IMR-90 (cell line): ENCODE measurements at regions not wholly inside any gene's neighbourhood (a gene's known extent, or its start where the extent isn't known, plus 50 kb on each side); places are given as distances from the start of the nearest gene placed in this dataset.

Source experiments
- ATAC-seq: fragments of 200-7000 bp; cut with Tn5 transposase; 2 replicates; pipeline ENCODE4 v1.9.1; 2020; ENCODE audit warnings: low read depth, mild to moderate bottlenecking, moderate library complexity
- BruUV-seq: library from RNA; stranded (reverse); fragments of 400-500 nt; replicated peaks from 2 replicates; lab custom pipeline; 2021; lab: Mats Ljungman, UMichigan
- CTCF ChIA-PET: fragments of 300-600 bp; formaldehyde crosslinking; extraction: SDS; loops from one replicate; lab custom pipeline; 2021; ENCODE audit warnings: antibody characterized with exemption; lab: Yijun Ruan, JAX
- POLR2A ChIA-PET: fragments of 300-600 bp; sonication (Branson Sonifier 250); formaldehyde crosslinking; loops from one replicate; lab custom pipeline; 2022; ENCODE audit warnings: antibody characterized with exemption; ENCODE audit not compliant: unreplicated experiment; lab: Charles Lee
- DNase-seq: peaks from one replicate; pipeline ENCODE4 v3.0.0; 2013
- H2AFZ ChIP-seq: replicated peaks from 2 replicates; pipeline ENCODE3; 2013; ENCODE audit warnings: low read length, mild to moderate bottlenecking; ENCODE audit not compliant: poor library complexity
- H2AK5ac ChIP-seq: 2 replicates; pipeline ENCODE4 v1.6.1; 2013; ENCODE audit warnings: low read depth, low read length, inconsistent platforms
- H2AK9ac ChIP-seq: replicated peaks from 2 replicates; pipeline ENCODE3; 2013; ENCODE audit warnings: mild to moderate bottlenecking, low read depth, low read length, moderate library complexity; ENCODE audit not compliant: poor library complexity
- H2BK120ac ChIP-seq: 2 replicates; pipeline ENCODE4 v1.6.1; 2013; ENCODE audit warnings: low read depth, low read length, inconsistent platforms
- H2BK15ac ChIP-seq: 3 replicates; pipeline ENCODE4 v1.6.1; 2013; ENCODE audit warnings: low read depth, low read length, inconsistent platforms
- H2BK20ac ChIP-seq: 2 replicates; pipeline ENCODE4 v1.6.1; 2013; ENCODE audit warnings: low read depth, mild to moderate bottlenecking, inconsistent platforms, low read length, moderate library complexity
- H2BK5ac ChIP-seq: 2 replicates; pipeline ENCODE4 v1.6.1; 2013; ENCODE audit warnings: mild to moderate bottlenecking, low read depth, low read length, inconsistent platforms; ENCODE audit not compliant: poor library complexity, severe bottlenecking
- H3K14ac ChIP-seq: replicated peaks from 2 replicates; pipeline ENCODE4 v1.6.1; 2013; ENCODE audit warnings: low read depth, low read length, inconsistent platforms
- H3K18ac ChIP-seq: 2 replicates; pipeline ENCODE4 v1.6.1; 2013; ENCODE audit warnings: low read depth, low read length, control low read depth
- H3K23ac ChIP-seq: 2 replicates; pipeline ENCODE4 v1.6.1; 2013; ENCODE audit warnings: low read depth, low read length, inconsistent platforms
- H3K27ac ChIP-seq: 2 replicates; pipeline ENCODE4 v1.5.1; 2013; ENCODE audit warnings: mild to moderate bottlenecking, control low read depth, low read length; ENCODE audit not compliant: insufficient read depth
- H3K27me3 ChIP-seq: 2 replicates; pipeline ENCODE4 v1.6.1; 2013; ENCODE audit warnings: low read length; ENCODE audit not compliant: control insufficient read depth, insufficient read depth
- H3K36me3 ChIP-seq: 2 replicates; pipeline ENCODE4 v1.6.1; 2013; ENCODE audit warnings: low read length, mixed read lengths; ENCODE audit not compliant: control insufficient read depth, insufficient read depth
- H3K4ac ChIP-seq: 2 replicates; pipeline ENCODE4 v1.6.1; 2013; ENCODE audit warnings: low read depth, low read length, inconsistent platforms
- H3K4me1 ChIP-seq: 2 replicates; pipeline ENCODE4 v1.6.1; 2013; ENCODE audit warnings: low read length, mixed read lengths; ENCODE audit not compliant: control insufficient read depth, insufficient read depth
- H3K4me2 ChIP-seq: 2 replicates; pipeline ENCODE4 v1.6.1; 2013; ENCODE audit warnings: low read depth, mild to moderate bottlenecking, control low read depth, low read length, moderate library complexity
- H3K4me3 ChIP-seq: 2 replicates; pipeline ENCODE4 v1.5.1; 2013; ENCODE audit warnings: low read depth, mild to moderate bottlenecking, control low read depth, low read length, moderate library complexity; ENCODE audit not compliant: insufficient read depth
- H3K56ac ChIP-seq: 2 replicates; pipeline ENCODE4 v1.6.1; 2013; ENCODE audit warnings: low read length, inconsistent platforms; ENCODE audit not compliant: insufficient read depth; ENCODE audit errors: extremely low read depth
- H3K79me1 ChIP-seq, 2 experiments: 2 replicates each; pipeline ENCODE4 v1.6.1; 2013; ENCODE audit warnings: low read length in 2 of 2, inconsistent platforms in 1 of 2, low read depth in 1 of 2
- H3K9ac ChIP-seq: 2 replicates; pipeline ENCODE4 v1.6.1; 2013; ENCODE audit warnings: low read depth, low read length, control low read depth
- H3K9me1 ChIP-seq: 2 replicates; pipeline ENCODE4 v1.6.1; 2013; ENCODE audit warnings: low read length, inconsistent platforms; ENCODE audit not compliant: insufficient read depth
- H3K9me3 ChIP-seq: 2 replicates; pipeline ENCODE4 v1.6.1; 2013; ENCODE audit warnings: low read length; ENCODE audit not compliant: control insufficient read depth, insufficient read depth
- H4K20me1 ChIP-seq: 2 replicates; pipeline ENCODE4 v1.6.1; 2013; ENCODE audit warnings: low read length, inconsistent platforms; ENCODE audit not compliant: insufficient read depth
- H4K5ac ChIP-seq: 2 replicates; pipeline ENCODE4 v1.6.1; 2013; ENCODE audit warnings: mild to moderate bottlenecking, low read depth, low read length, control low read depth
- H4K8ac ChIP-seq, 2 experiments: 2 replicates each; pipeline ENCODE4 v1.6.1; 2013; ENCODE audit warnings: low read depth in 2 of 2, low read length in 2 of 2, control low read depth in 1 of 2, inconsistent platforms in 1 of 2
- H4K91ac ChIP-seq: 2 replicates; pipeline ENCODE4 v1.6.1; 2013; ENCODE audit warnings: low read depth, low read length, inconsistent platforms; ENCODE audit not compliant: insufficient read depth
- MXI1 ChIP-seq: IDR thresholded peaks from 2 replicates; pipeline ENCODE4 v1.6.1; 2012; ENCODE audit warnings: low read depth, mild to moderate bottlenecking, low read length, moderate library complexity, borderline replicate concordance
- NFE2L2 ChIP-seq: fragments of 150-350 bp; IDR thresholded peaks from 2 replicates; pipeline ENCODE4 v1.6.1; 2016; ENCODE audit warnings: low read depth, mild to moderate bottlenecking, low read length
- RAD21 ChIP-seq: IDR thresholded peaks from 2 replicates; pipeline ENCODE4 v1.6.1; 2012; ENCODE audit warnings: low read length, improper control_type of control experiment
- SMC3 ChIP-seq: fragments of 150-350 bp; IDR thresholded peaks from 2 replicates; pipeline ENCODE4 v1.6.1; 2016; ENCODE audit warnings: low read depth, mild to moderate bottlenecking, antibody characterized with exemption, low read length, moderate library complexity
- WGBS, 2 experiments: methylation state at CpG; one replicate each; pipeline versions ENCODE4 v1.1.5 to v1.1.7; 2013; ENCODE audit warnings: missing lambda C conversion rate in 2 of 2; ENCODE audit not compliant: insufficient read length in 1 of 2; ENCODE audit errors: extremely low coverage in 2 of 2; 5-methylcytosine and 5-hydroxymethylcytosine counted together
- dilution Hi-C: fragments of 300-500 bp; cut with HindIII; formaldehyde crosslinking; loops from one replicate; pipeline ENCODE4 v1.14.3; 2018; ENCODE audit warnings: low sequenced_read_pairs; ENCODE audit not compliant: unreplicated experiment
- in situ Hi-C: fragments of 300-500 bp; cut with MboI; formaldehyde crosslinking; loops from 3 replicates; pipeline ENCODE4 v1.14.3; 2019; ENCODE audit warnings: low sequenced_read_pairs, inconsistent platforms, mixed read lengths
- intact Hi-C: fragments of 100-400 bp; cut with micrococcal nuclease; formaldehyde crosslinking; loops from 2 replicates; pipeline ENCODE4 v1.10.0; 2022

- Histone ChIP-seq H4K91ac (peak overlapping the region; percentile 65), H3K18ac (peak overlapping the region; percentile 79), H3K27ac (peak overlapping the region; percentile 96), H3K23ac (peak overlapping the region; percentile 83), H2BK15ac (peak overlapping the region; percentile 53; the same call in 2 of the 3 replicates), H3K4me1 (peaks cover 4% of the 10 kb centered on the region), H3K9me3 (peaks cover 29% of the 10 kb centered on the region), H3K27me3 (no peaks in the 10 kb centered on the region), H3K4ac (peak overlapping the region; percentile 85), H3K9me1 (no peaks in the 10 kb centered on the region), H3K56ac (peak overlapping the region; percentile 91), H2AK5ac (peak overlapping the region; percentile 14; the same call in 1 of the 2 replicates), H3K36me3 (peaks cover 2% of the 10 kb centered on the region; the same call in 1 of the 2 replicates), H4K8ac (peak overlapping the region; percentile 76 to 79), H2AFZ (no peak overlapping the region), H2BK20ac (peak overlapping the region; percentile 67), H3K79me1 (peaks cover 23 to 31% of the 10 kb centered on the region in 2 experiments), H2BK120ac (peak overlapping the region; percentile 81), H2AK9ac (peak overlapping the region; percentile 35), H4K5ac (peak overlapping the region; percentile 85), H3K14ac (peak overlapping the region; percentile 46), H2BK5ac (peak overlapping the region; percentile 92), H3K4me3 (peak overlapping the region; percentile 28), H4K20me1 (no peaks in the 10 kb centered on the region), H3K4me2 (peak overlapping the region; percentile 94), H3K9ac (peak overlapping the region; percentile 59)
- POLR2A ChIA-PET = interaction anchor here (0.6 to 1.5 kb wide), 5 partner anchors 11 to 141 kb away, joined by 3 to 13 read pairs (median 5); no protein-coding TSS in a partner anchor
- no TSS peak for BruUV-seq
- dilution Hi-C loops (no loop called here), intact Hi-C loops (loop anchor here (1.0 to 5.0 kb wide), 5 partner anchors 41 to 562 kb away; partner anchors contain the start of genes ANXA2R and ZNF131), in situ Hi-C loops (loop anchor here (5.0 kb wide), 1 partner anchor 42 kb away; no protein-coding TSS in a partner anchor)
- no peak for TF ChIP-seq RAD21
- TF ChIP-seq SMC3 = no peak
- TF ChIP-seq MXI1 = no peak
- no peak for TF ChIP-seq NFE2L2
- CTCF ChIA-PET = interaction anchor here (0.5 to 1.4 kb wide), 3 partner anchors 38 to 89 kb away, joined by 3 to 5 read pairs (median 4); no protein-coding TSS in a partner anchor
- WGBS, 2 experiments = no CpG with 5 or more reads among the region's 7 CpGs
- no peak for DNase-seq
- ATAC-seq = no peak
Observed at GRCh38 chr5:42950116-42950455, 90.0 kb downstream of the ANXA2R start.
